SK-N-SH treated with all-trans-retinoic acid at 6 μM for 48 hours (cell line): ENCODE measurements at regions not wholly inside any gene's neighbourhood (a gene's known extent, or its start where the extent isn't known, plus 50 kb on each side); places are given as distances from the start of the nearest gene placed in this dataset.

Experiments used
- ATAC-seq: fragments of 200-7000 bp; cut with Tn5 transposase; 3 replicates; pipeline ENCODE4 v1.9.1; 2020; ENCODE audit warnings: mild to moderate bottlenecking, moderate library complexity
- ARNTL ChIP-seq: fragments of 450-650 bp; formaldehyde crosslinking; IDR thresholded peaks from 2 replicates; pipeline ENCODE4 v1.5.0; 2020; ENCODE audit warnings: low read depth, mild to moderate bottlenecking, moderate library complexity, borderline replicate concordance
- BACH2 ChIP-seq: fragments of 250-450 bp; sonication (Bioruptor Pico); IDR thresholded peaks from 2 replicates; pipeline ENCODE4 v1.9.0; 2021; ENCODE audit warnings: mild to moderate bottlenecking, borderline replicate concordance
- CSDC2 ChIP-seq: fragments of 250-450 bp; sonication (Bioruptor Pico); IDR thresholded peaks from 2 replicates; pipeline ENCODE4 v1.5.0; 2020; ENCODE audit warnings: mild to moderate bottlenecking, moderate library complexity
- ESRRG ChIP-seq: fragments of 250-450 bp; sonication (Bioruptor Pico); IDR thresholded peaks from 2 replicates; pipeline ENCODE4 v1.6.1; 2021; ENCODE audit warnings: mild to moderate bottlenecking
- GLIS3 ChIP-seq: fragments of 250-450 bp; sonication (Bioruptor Pico); IDR thresholded peaks from 2 replicates; pipeline ENCODE4 v1.5.0; 2020; ENCODE audit warnings: mild to moderate bottlenecking, moderate library complexity
- ISL1 ChIP-seq: fragments of 250-450 bp; sonication (Bioruptor Pico); IDR thresholded peaks from 2 replicates; pipeline ENCODE4 v2.1.2; 2022; ENCODE audit warnings: mild to moderate bottlenecking, moderate library complexity
- OSR1 ChIP-seq: fragments of 250-450 bp; sonication (Bioruptor Pico); IDR thresholded peaks from 2 replicates; pipeline ENCODE4 v1.8.0; 2022; ENCODE audit warnings: moderate library complexity, mild to moderate bottlenecking, inconsistent platforms
- PPARA ChIP-seq: fragments of 250-450 bp; sonication (Bioruptor Pico); IDR thresholded peaks from 2 replicates; pipeline ENCODE4 v1.5.0; 2020; ENCODE audit warnings: mild to moderate bottlenecking, borderline replicate concordance
- RARB ChIP-seq: fragments of 250-450 bp; sonication (Bioruptor Pico); IDR thresholded peaks from 2 replicates; pipeline ENCODE4 v1.8.0; 2021; ENCODE audit warnings: mild to moderate bottlenecking, moderate library complexity
- SNAI2 ChIP-seq: fragments of 250-450 bp; sonication (Bioruptor Pico); IDR thresholded peaks from 2 replicates; pipeline ENCODE4 v1.5.0; 2020; ENCODE audit warnings: mild to moderate bottlenecking, moderate library complexity
- TCF4 ChIP-seq: fragments of 250-450 bp; sonication (Bioruptor Pico); IDR thresholded peaks from 2 replicates; pipeline ENCODE4 v1.8.0; 2021; ENCODE audit warnings: mild to moderate bottlenecking, moderate library complexity, borderline replicate concordance
- TOX ChIP-seq: fragments of 250-450 bp; sonication (Bioruptor Pico); IDR thresholded peaks from 2 replicates; pipeline ENCODE4 v1.8.0; 2021; ENCODE audit warnings: mild to moderate bottlenecking, moderate library complexity, borderline replicate concordance
- ZC3H10 ChIP-seq: fragments of 250-450 bp; sonication (Bioruptor Pico); IDR thresholded peaks from 2 replicates; pipeline ENCODE4 v1.5.1; 2021; ENCODE audit warnings: mild to moderate bottlenecking, moderate library complexity
- ZFP3 ChIP-seq: fragments of 250-450 bp; sonication (Bioruptor Pico); IDR thresholded peaks from 2 replicates; pipeline ENCODE4 v1.5.0; 2020; ENCODE audit warnings: mild to moderate bottlenecking, moderate library complexity
- ZFP30 ChIP-seq: fragments of 450-650 bp; formaldehyde crosslinking; IDR thresholded peaks from 2 replicates; pipeline ENCODE4 v1.5.0; 2022; ENCODE audit warnings: mild to moderate bottlenecking, moderate library complexity
- ZNF565 ChIP-seq: fragments of 450-650 bp; formaldehyde crosslinking; conservative IDR thresholded peaks from 2 replicates; pipeline ENCODE4 v1.5.0; 2020; ENCODE audit warnings: low read depth, mild to moderate bottlenecking, moderate library complexity
- ZNF70 ChIP-seq: fragments of 450-650 bp; formaldehyde crosslinking; IDR thresholded peaks from 2 replicates; pipeline ENCODE4 v1.5.0; 2020; ENCODE audit warnings: mild to moderate bottlenecking, moderate library complexity
- ZNF8 ChIP-seq: fragments of 450-650 bp; formaldehyde crosslinking; IDR thresholded peaks from 2 replicates; pipeline ENCODE4 v1.5.0; 2020; ENCODE audit warnings: mild to moderate bottlenecking, moderate library complexity
- TF ChIP-seq, protein P1 (sequence below): fragments of 250-450 bp; sonication (Bioruptor Pico); IDR thresholded peaks from 2 replicates; pipeline ENCODE4 v1.8.0; 2021; ENCODE audit warnings: low read depth, mild to moderate bottlenecking, moderate library complexity, borderline replicate concordance
- TF ChIP-seq, protein P2 (sequence below): fragments of 250-450 bp; sonication (Bioruptor Pico); IDR thresholded peaks from 2 replicates; pipeline ENCODE4 v1.5.1; 2020; ENCODE audit warnings: low read depth, mild to moderate bottlenecking, moderate library complexity
- TF ChIP-seq, protein P3 (sequence below): fragments of 250-450 bp; sonication (Bioruptor Pico); IDR thresholded peaks from 2 replicates; pipeline ENCODE4 v1.5.0; 2020; ENCODE audit warnings: mild to moderate bottlenecking, moderate library complexity
- TF ChIP-seq, protein P4 (sequence below): fragments of 250-450 bp; sonication (Bioruptor Pico); IDR thresholded peaks from 2 replicates; pipeline ENCODE4 v1.5.1; 2021; ENCODE audit warnings: mild to moderate bottlenecking, moderate library complexity

DNA sequence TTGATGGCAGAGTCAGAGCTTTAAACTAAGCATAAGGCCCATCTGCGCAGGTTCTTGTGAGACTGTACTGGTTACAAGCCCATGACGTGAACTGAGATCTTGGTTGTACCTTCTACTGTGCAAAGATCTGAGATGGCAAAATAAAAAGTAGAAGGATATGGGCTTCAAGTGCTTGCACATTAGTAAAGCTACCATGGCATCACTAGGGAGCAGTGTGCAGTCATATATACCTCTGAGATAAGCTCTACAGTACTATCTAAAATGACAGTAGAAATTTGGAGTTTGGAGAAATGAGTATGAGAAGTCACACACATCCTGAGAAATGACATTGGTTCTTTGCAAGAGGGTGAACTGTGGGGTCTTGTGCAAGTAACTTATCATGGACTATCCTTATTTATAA is 408.2 kb upstream of the PRR16 start:
- TF ChIP-seq, protein P1, sequence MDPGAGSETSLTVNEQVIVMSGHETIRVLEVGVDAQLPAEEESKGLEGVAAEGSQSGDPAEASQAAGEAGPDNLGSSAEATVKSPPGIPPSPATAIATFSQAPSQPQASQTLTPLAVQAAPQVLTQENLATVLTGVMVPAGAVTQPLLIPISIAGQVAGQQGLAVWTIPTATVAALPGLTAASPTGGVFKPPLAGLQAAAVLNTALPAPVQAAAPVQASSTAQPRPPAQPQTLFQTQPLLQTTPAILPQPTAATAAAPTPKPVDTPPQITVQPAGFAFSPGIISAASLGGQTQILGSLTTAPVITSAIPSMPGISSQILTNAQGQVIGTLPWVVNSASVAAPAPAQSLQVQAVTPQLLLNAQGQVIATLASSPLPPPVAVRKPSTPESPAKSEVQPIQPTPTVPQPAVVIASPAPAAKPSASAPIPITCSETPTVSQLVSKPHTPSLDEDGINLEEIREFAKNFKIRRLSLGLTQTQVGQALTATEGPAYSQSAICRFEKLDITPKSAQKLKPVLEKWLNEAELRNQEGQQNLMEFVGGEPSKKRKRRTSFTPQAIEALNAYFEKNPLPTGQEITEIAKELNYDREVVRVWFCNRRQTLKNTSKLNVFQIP (CRISPR knock-in tag): no peak
- ATAC-seq: peak; percentile 98

DNA sequence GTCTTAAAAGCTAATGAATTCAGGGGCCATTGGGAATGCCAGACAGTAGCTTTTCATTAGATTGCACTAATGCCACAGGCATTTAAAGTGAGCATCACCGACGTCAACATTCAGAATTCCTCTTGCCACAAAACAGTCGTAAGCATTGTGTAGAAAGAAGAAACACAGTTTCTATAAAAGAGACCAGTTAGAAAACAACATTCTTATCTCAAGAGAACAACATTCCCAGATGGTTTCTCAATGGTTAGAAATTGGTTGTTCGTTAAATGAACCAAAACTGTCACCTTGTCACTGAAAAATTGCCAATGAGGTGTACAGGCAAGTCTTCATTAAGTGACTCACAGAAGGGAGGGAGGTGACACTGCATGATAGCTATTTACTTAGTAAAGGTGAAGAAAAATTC is 401.6 kb upstream of the PRR16 start:
- ATAC-seq: no peak
- TF ChIP-seq, protein P2, sequence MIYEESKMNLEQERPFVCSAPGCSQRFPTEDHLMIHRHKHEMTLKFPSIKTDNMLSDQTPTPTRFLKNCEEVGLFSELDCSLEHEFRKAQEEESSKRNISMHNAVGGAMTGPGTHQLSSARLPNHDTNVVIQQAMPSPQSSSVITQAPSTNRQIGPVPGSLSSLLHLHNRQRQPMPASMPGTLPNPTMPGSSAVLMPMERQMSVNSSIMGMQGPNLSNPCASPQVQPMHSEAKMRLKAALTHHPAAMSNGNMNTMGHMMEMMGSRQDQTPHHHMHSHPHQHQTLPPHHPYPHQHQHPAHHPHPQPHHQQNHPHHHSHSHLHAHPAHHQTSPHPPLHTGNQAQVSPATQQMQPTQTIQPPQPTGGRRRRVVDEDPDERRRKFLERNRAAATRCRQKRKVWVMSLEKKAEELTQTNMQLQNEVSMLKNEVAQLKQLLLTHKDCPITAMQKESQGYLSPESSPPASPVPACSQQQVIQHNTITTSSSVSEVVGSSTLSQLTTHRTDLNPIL: peak; percentile 87
- 0 out of 2 replicates have a peak, but pooled peaks have one; percentile 45 for TF ChIP-seq ESRRG (CRISPR knock-in tag)
- no peak for TF ChIP-seq BACH2 (CRISPR knock-in tag)
- TF ChIP-seq, protein P3, sequence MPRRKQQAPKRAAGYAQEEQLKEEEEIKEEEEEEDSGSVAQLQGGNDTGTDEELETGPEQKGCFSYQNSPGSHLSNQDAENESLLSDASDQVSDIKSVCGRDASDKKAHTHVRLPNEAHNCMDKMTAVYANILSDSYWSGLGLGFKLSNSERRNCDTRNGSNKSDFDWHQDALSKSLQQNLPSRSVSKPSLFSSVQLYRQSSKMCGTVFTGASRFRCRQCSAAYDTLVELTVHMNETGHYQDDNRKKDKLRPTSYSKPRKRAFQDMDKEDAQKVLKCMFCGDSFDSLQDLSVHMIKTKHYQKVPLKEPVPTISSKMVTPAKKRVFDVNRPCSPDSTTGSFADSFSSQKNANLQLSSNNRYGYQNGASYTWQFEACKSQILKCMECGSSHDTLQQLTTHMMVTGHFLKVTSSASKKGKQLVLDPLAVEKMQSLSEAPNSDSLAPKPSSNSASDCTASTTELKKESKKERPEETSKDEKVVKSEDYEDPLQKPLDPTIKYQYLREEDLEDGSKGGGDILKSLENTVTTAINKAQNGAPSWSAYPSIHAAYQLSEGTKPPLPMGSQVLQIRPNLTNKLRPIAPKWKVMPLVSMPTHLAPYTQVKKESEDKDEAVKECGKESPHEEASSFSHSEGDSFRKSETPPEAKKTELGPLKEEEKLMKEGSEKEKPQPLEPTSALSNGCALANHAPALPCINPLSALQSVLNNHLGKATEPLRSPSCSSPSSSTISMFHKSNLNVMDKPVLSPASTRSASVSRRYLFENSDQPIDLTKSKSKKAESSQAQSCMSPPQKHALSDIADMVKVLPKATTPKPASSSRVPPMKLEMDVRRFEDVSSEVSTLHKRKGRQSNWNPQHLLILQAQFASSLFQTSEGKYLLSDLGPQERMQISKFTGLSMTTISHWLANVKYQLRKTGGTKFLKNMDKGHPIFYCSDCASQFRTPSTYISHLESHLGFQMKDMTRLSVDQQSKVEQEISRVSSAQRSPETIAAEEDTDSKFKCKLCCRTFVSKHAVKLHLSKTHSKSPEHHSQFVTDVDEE (CRISPR knock-in tag): no peak
- peak; percentile 40; the same call in 1 of the 2 replicates for TF ChIP-seq TCF4 (CRISPR knock-in tag)
- TF ChIP-seq, protein P4, sequence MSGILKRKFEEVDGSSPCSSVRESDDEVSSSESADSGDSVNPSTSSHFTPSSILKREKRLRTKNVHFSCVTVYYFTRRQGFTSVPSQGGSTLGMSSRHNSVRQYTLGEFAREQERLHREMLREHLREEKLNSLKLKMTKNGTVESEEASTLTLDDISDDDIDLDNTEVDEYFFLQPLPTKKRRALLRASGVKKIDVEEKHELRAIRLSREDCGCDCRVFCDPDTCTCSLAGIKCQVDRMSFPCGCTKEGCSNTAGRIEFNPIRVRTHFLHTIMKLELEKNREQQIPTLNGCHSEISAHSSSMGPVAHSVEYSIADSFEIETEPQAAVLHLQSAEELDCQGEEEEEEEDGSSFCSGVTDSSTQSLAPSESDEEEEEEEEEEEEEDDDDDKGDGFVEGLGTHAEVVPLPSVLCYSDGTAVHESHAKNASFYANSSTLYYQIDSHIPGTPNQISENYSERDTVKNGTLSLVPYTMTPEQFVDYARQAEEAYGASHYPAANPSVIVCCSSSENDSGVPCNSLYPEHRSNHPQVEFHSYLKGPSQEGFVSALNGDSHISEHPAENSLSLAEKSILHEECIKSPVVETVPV (CRISPR knock-in tag): peak; percentile 68; the same call in 1 of the 2 replicates
- TF ChIP-seq ISL1 (CRISPR knock-in tag): peak; percentile 95
- TF ChIP-seq SNAI2 (CRISPR knock-in tag): peak; percentile 57; the same call in 1 of the 2 replicates
- TF ChIP-seq GLIS3: peak; percentile 85; the same call in 1 of the 2 replicates

DNA sequence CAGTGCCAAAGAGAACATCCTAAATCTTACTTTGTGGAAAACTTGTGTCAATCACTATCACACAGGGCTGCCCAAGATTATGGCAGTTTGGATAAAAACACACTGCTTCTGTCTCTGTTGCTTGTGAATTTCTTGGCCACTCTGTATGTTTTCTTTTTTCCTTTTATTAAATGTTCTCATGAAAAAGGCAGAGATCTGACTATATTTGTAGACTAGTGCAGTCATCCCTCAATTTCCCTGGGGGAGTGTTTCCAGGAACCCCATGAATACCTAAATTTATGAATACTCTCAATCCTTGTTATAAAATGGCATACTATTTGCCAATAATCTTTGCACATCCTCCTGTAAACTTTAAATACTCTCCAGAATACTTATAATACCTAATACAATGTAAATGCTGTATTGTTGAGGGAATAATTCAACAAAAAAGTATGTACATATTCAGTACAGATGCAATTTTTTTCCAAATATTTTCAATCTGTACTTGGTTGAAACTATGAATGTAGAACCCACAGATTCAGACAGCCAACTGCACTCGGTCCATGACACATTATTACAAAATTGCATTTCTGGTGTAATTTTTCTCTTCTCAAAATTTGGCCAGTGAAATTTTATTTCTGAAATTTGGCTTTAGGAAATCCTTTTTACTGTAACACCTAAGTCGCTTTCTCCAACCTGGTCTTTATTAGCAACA is 391.9 kb upstream of the PRR16 start:
- TF ChIP-seq PPARA (CRISPR knock-in tag): no peak
- no peak for TF ChIP-seq ESRRG (CRISPR knock-in tag)
- no peak for TF ChIP-seq ZC3H10 (CRISPR knock-in tag)
- no peak for TF ChIP-seq ZNF8 (CRISPR knock-in tag)
- no peak for TF ChIP-seq BACH2 (CRISPR knock-in tag)
- no peak for TF ChIP-seq OSR1 (CRISPR knock-in tag)
- TF ChIP-seq ISL1 (CRISPR knock-in tag): no peak
- TF ChIP-seq SNAI2 (CRISPR knock-in tag): no peak
- TF ChIP-seq, protein P4 (CRISPR knock-in tag): no peak
- no peak for TF ChIP-seq ZFP3 (CRISPR knock-in tag)
- no peak for TF ChIP-seq ZNF70 (CRISPR knock-in tag)
- TF ChIP-seq ZFP30 (CRISPR knock-in tag): no peak
- TF ChIP-seq CSDC2 (CRISPR knock-in tag): no peak
- no peak for TF ChIP-seq ARNTL (CRISPR knock-in tag)
- no peak for TF ChIP-seq TOX (CRISPR knock-in tag)
- TF ChIP-seq TCF4 (CRISPR knock-in tag): no peak
- no peak for TF ChIP-seq ZNF565 (CRISPR knock-in tag)
- no peak for TF ChIP-seq RARB (CRISPR knock-in tag)
- TF ChIP-seq, protein P1 (CRISPR knock-in tag): no peak
- no peak for ATAC-seq
